SK-N-SH (cell line): ENCODE measurements at regions not wholly inside any gene's neighbourhood (a gene's known extent, or its start where the extent isn't known, plus 50 kb on each side); places are given as distances from the start of the nearest gene placed in this dataset.

ENCODE experiments used
- CHD2 ChIP-seq: fragments of 150-350 bp; IDR thresholded peaks from 2 replicates; pipeline ENCODE4 v1.6.1; 2018; ENCODE audit warnings: low read length; ENCODE audit not compliant: partially characterized antibody
- EP300 ChIP-seq, 2 experiments: IDR thresholded peaks; 2 replicates each; pipeline versions ENCODE4 v1.4.0 to v1.6.1; 2012; ENCODE audit warnings: borderline replicate concordance in 1 of 2, low read depth in 1 of 2, low read length in 1 of 2
- EZH2phosphoT487 ChIP-seq: fragments of 200-600 bp; sonication (generic); IDR thresholded peaks from 2 replicates; pipeline ENCODE4 v1.6.1; 2017; ENCODE audit warnings: low read depth, mixed run types, mild to moderate bottlenecking, antibody characterized with exemption, moderate library complexity, borderline replicate concordance
- MEF2A ChIP-seq: IDR thresholded peaks from 2 replicates; pipeline ENCODE4 v1.4.0; 2012; ENCODE audit warnings: low read depth, borderline replicate concordance
- MXI1 ChIP-seq: IDR thresholded peaks from 2 replicates; pipeline ENCODE4 v1.6.1; 2012; ENCODE audit warnings: mild to moderate bottlenecking, low read depth, low read length, improper control_type of control experiment
- NFIC ChIP-seq: IDR thresholded peaks from 2 replicates; pipeline ENCODE4 v1.4.0; 2012; ENCODE audit warnings: borderline replicate concordance
- POLR2AphosphoS5 ChIP-seq: IDR thresholded peaks from 2 replicates; pipeline ENCODE4 v1.6.1; 2012; ENCODE audit warnings: low read depth, low read length
- RAD21 ChIP-seq: IDR thresholded peaks from 2 replicates; pipeline ENCODE4 v1.6.1; 2012; ENCODE audit warnings: mild to moderate bottlenecking, low read length
- RXRA ChIP-seq: IDR thresholded peaks from 2 replicates; pipeline ENCODE4 v1.4.0; 2012; ENCODE audit warnings: low read depth, mild to moderate bottlenecking, borderline replicate concordance
- SMC3 ChIP-seq: IDR thresholded peaks from 2 replicates; pipeline ENCODE4 v1.6.1; 2012; ENCODE audit warnings: low read depth, low read length, improper control_type of control experiment
- TF ChIP-seq, protein P1 (sequence below): IDR thresholded peaks from 2 replicates; pipeline ENCODE4 v1.6.1; 2012; ENCODE audit warnings: mild to moderate bottlenecking, low read depth, low read length, moderate library complexity
- TF ChIP-seq, protein P2 (sequence below): fragments of 200-600 bp; sonication (generic); IDR thresholded peaks from 2 replicates; pipeline ENCODE4 v1.6.1; 2017; ENCODE audit warnings: antibody characterized with exemption, mild to moderate bottlenecking, moderate library complexity
- TF ChIP-seq, protein P3 (sequence below): IDR thresholded peaks from 2 replicates; pipeline ENCODE4; 2012

DNA sequence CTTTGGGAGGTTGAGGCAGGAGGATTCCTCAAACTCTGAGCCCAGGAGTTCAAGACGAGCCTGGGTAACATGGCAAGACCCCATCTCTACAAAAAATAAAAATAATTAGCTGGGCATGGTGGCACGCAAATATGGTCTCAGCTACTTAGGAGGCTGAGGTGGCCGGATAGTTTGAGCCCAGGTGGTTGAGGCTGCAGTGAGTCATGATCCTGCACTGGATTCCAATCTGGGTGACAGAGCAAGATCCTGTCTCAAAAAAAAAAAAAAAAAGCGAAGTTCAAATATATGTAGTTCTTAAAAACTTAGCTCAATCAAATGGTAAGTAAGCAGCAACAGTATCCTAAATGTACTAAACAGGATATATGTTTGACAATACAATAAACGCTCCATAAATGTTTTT, 85.5 kb upstream of the SSTR1 start:
- TF ChIP-seq, protein P1, sequence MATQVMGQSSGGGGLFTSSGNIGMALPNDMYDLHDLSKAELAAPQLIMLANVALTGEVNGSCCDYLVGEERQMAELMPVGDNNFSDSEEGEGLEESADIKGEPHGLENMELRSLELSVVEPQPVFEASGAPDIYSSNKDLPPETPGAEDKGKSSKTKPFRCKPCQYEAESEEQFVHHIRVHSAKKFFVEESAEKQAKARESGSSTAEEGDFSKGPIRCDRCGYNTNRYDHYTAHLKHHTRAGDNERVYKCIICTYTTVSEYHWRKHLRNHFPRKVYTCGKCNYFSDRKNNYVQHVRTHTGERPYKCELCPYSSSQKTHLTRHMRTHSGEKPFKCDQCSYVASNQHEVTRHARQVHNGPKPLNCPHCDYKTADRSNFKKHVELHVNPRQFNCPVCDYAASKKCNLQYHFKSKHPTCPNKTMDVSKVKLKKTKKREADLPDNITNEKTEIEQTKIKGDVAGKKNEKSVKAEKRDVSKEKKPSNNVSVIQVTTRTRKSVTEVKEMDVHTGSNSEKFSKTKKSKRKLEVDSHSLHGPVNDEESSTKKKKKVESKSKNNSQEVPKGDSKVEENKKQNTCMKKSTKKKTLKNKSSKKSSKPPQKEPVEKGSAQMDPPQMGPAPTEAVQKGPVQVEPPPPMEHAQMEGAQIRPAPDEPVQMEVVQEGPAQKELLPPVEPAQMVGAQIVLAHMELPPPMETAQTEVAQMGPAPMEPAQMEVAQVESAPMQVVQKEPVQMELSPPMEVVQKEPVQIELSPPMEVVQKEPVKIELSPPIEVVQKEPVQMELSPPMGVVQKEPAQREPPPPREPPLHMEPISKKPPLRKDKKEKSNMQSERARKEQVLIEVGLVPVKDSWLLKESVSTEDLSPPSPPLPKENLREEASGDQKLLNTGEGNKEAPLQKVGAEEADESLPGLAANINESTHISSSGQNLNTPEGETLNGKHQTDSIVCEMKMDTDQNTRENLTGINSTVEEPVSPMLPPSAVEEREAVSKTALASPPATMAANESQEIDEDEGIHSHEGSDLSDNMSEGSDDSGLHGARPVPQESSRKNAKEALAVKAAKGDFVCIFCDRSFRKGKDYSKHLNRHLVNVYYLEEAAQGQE: no peak
- TF ChIP-seq EP300 (IDR thresholded peaks at IDR 0.05; ENCODE audit: borderline replicate concordance in 1 of 2, low read depth in 1 of 2, low read length in 1 of 2) (no peak), POLR2AphosphoS5 (no peak), SMC3 (no peak), CHD2 (no peak), NFIC (no peak), EZH2phosphoT487 (no peak), MEF2A (no peak), RAD21 (no peak), MXI1 (no peak), RXRA (no peak)
- TF ChIP-seq, protein P2, sequence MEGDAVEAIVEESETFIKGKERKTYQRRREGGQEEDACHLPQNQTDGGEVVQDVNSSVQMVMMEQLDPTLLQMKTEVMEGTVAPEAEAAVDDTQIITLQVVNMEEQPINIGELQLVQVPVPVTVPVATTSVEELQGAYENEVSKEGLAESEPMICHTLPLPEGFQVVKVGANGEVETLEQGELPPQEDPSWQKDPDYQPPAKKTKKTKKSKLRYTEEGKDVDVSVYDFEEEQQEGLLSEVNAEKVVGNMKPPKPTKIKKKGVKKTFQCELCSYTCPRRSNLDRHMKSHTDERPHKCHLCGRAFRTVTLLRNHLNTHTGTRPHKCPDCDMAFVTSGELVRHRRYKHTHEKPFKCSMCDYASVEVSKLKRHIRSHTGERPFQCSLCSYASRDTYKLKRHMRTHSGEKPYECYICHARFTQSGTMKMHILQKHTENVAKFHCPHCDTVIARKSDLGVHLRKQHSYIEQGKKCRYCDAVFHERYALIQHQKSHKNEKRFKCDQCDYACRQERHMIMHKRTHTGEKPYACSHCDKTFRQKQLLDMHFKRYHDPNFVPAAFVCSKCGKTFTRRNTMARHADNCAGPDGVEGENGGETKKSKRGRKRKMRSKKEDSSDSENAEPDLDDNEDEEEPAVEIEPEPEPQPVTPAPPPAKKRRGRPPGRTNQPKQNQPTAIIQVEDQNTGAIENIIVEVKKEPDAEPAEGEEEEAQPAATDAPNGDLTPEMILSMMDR: no peak
- TF ChIP-seq, protein P3, sequence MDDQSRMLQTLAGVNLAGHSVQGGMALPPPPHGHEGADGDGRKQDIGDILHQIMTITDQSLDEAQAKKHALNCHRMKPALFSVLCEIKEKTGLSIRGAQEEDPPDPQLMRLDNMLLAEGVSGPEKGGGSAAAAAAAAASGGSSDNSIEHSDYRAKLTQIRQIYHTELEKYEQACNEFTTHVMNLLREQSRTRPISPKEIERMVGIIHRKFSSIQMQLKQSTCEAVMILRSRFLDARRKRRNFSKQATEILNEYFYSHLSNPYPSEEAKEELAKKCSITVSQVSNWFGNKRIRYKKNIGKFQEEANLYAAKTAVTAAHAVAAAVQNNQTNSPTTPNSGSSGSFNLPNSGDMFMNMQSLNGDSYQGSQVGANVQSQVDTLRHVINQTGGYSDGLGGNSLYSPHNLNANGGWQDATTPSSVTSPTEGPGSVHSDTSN: no peak
